Duodenal mucosa (tissue), 2 donors: ENCODE measurements at regions not wholly inside any gene's neighbourhood (a gene's known extent, or its start where the extent isn't known, plus 50 kb on each side); places are given as distances from the start of the nearest gene placed in this dataset.
"Not testable (repeated sequence)": the region's sequence is repeated elsewhere in the genome, so short reads cannot be mapped to it uniquely, and the experiment has no call there.

Experiments used
- H3K27ac ChIP-seq: one replicate; pipeline ENCODE4 v1.7.0; 2013; ENCODE audit warnings: low read depth, low read length
- H3K27me3 ChIP-seq, 2 donors: one replicate each; pipeline ENCODE4 v1.7.0; 2013; ENCODE audit warnings: low read length in 2 of 2, control low read depth in 1 of 2; ENCODE audit not compliant: insufficient read depth in 2 of 2, control insufficient read depth in 1 of 2
- H3K36me3 ChIP-seq, 2 donors: one replicate each; pipeline ENCODE4 v1.7.0; 2013; ENCODE audit warnings: low read length in 2 of 2, control low read depth in 1 of 2; ENCODE audit not compliant: insufficient read depth in 2 of 2, control insufficient read depth in 1 of 2
- H3K4me1 ChIP-seq, 2 donors: one replicate each; pipeline ENCODE4 v1.7.0; 2013; ENCODE audit warnings: low read length in 2 of 2, control low read depth in 1 of 2; ENCODE audit not compliant: insufficient read depth in 2 of 2, control insufficient read depth in 1 of 2
- H3K4me3 ChIP-seq, 2 donors: one replicate each; pipeline ENCODE4 v1.7.0; 2013; ENCODE audit warnings: low read length in 2 of 2, low read depth in 1 of 2
- H3K9ac ChIP-seq, 2 donors: one replicate each; pipeline ENCODE4 v1.7.0; 2013; ENCODE audit warnings: low read length in 2 of 2, low read depth in 1 of 2
- H3K9me3 ChIP-seq, 2 donors: one replicate each; pipeline ENCODE4 v1.7.0; 2013; ENCODE audit warnings: low read length in 2 of 2, control low read depth in 1 of 2; ENCODE audit not compliant: control insufficient read depth in 1 of 2

- H3K27me3 ChIP-seq: no peaks in the 10 kb centered on the region
- H3K9me3 ChIP-seq: no peaks in the 10 kb centered on the region
- H3K4me1 ChIP-seq: no peaks in the 10 kb centered on the region
- no peak overlapping the region for H3K9ac ChIP-seq
- H3K27ac ChIP-seq: no peak overlapping the region
- peaks cover 0 to 11% of the 10 kb centered on the region in 2 donors for H3K36me3 ChIP-seq
- H3K4me3 ChIP-seq: no peak overlapping the region
These were observed 107.7 kb downstream of the SEPTIN7 start for GRCh38 chr7:35908331-35909216.

GRCh38 chr7:35909870-35910357 lies 109.1 kb downstream of the SEPTIN7 start:
- Histone ChIP-seq H3K27ac (no peak overlapping the region), H3K9ac (no peak overlapping the region), H3K4me3 (no peak overlapping the region), H3K27me3 (no peaks in the 10 kb centered on the region), H3K36me3 (peaks cover 0 to 6% of the 10 kb centered on the region in 2 donors), H3K4me1 (no peaks in the 10 kb centered on the region), H3K9me3 (no peaks in the 10 kb centered on the region)

GRCh38 chr7:35910621-35911020 lies 109.8 kb downstream of the SEPTIN7 start:
- not testable (repeated sequence) for H3K27ac ChIP-seq, H3K4me1 ChIP-seq, H3K9me3 ChIP-seq, H3K27me3 ChIP-seq, H3K4me3 ChIP-seq, H3K9ac ChIP-seq, H3K36me3 ChIP-seq

GRCh38 chr7:35913350-35913749 lies 112.5 kb downstream of the SEPTIN7 start:
- H3K27me3 ChIP-seq, H3K36me3 ChIP-seq, H3K4me3 ChIP-seq, H3K9ac ChIP-seq, H3K27ac ChIP-seq, H3K9me3 ChIP-seq, H3K4me1 ChIP-seq: not testable (repeated sequence)

GRCh38 chr7:35914214-35914613 lies 113.4 kb downstream of the SEPTIN7 start:
- not testable (repeated sequence) for H3K9me3 ChIP-seq, H3K4me1 ChIP-seq, H3K27me3 ChIP-seq, H3K36me3 ChIP-seq, H3K27ac ChIP-seq, H3K4me3 ChIP-seq, H3K9ac ChIP-seq

- not testable (repeated sequence) for H3K27me3 ChIP-seq, H3K36me3 ChIP-seq, H3K9ac ChIP-seq, H3K9me3 ChIP-seq, H3K27ac ChIP-seq, H3K4me3 ChIP-seq, H3K4me1 ChIP-seq
These were observed 114.5 kb downstream of the SEPTIN7 start for GRCh38 chr7:35915247-35915955.

- not testable (repeated sequence) for H3K9ac ChIP-seq, H3K4me1 ChIP-seq, H3K36me3 ChIP-seq, H3K9me3 ChIP-seq, H3K4me3 ChIP-seq, H3K27me3 ChIP-seq, H3K27ac ChIP-seq
These were observed 117.4 kb downstream of the SEPTIN7 start for GRCh38 chr7:35918217-35918616.

GRCh38 chr7:35919607-35920006 lies 118.8 kb downstream of the SEPTIN7 start:
- H3K9ac ChIP-seq, H3K9me3 ChIP-seq, H3K36me3 ChIP-seq, H3K4me1 ChIP-seq, H3K27ac ChIP-seq, H3K4me3 ChIP-seq, H3K27me3 ChIP-seq: not testable (repeated sequence)

- not testable (repeated sequence) for H3K4me1 ChIP-seq, H3K27me3 ChIP-seq, H3K36me3 ChIP-seq, H3K9ac ChIP-seq, H3K9me3 ChIP-seq, H3K4me3 ChIP-seq, H3K27ac ChIP-seq
These were observed 120.5 kb downstream of the SEPTIN7 start for GRCh38 chr7:35921338-35921737.

GRCh38 chr7:35924668-35925067 lies 123.8 kb downstream of the SEPTIN7 start:
- not testable (repeated sequence) for H3K36me3 ChIP-seq

More at GRCh38 chr7:35924668-35925067, 123.8 kb downstream of the SEPTIN7 start:
- not testable (repeated sequence) for H3K4me1 ChIP-seq, H3K27ac ChIP-seq, H3K9ac ChIP-seq, H3K27me3 ChIP-seq, H3K4me3 ChIP-seq, H3K9me3 ChIP-seq
